ENCODE measurements at regions not wholly inside any gene's neighbourhood (a gene's known extent, or its start where the extent isn't known, plus 50 kb on each side); places are given as distances from the start of the nearest gene placed in this dataset.

GRCh38 chr7:52197221-52197620, 838.2 kb upstream of the POM121L12 start:
- Histone ChIP-seq H3K27me3 (no peaks in the 10 kb centered on the region), H3K9me3 (no peaks in the 10 kb centered on the region), H3K4me1 (no peaks in the 10 kb centered on the region), H3K36me3 (replicated peaks in 1 of 2; ENCODE audit: insufficient read depth in 1 of 2, low read depth in 2 of 2) (no peaks in the 10 kb centered on the region), H3K27ac (no peak overlapping the region), H3K4me3 (no peak overlapping the region)
- DNase-seq (no peak), ATAC-seq (no peak)
- intact Hi-C loops (cut with DNase I), result no loop called here
- 0% methylated on average over 1 of the region's 1 CpG for WGBS, 2 donors
- TF ChIP-seq CTCF (IDR thresholded peaks at IDR 0.05) (no peak), POLR2A (IDR thresholded peaks at IDR 0.05) (no peak)

- Histone ChIP-seq H3K36me3 (replicated peaks in 1 of 2; ENCODE audit: insufficient read depth in 1 of 2, low read depth in 2 of 2) (no peaks in the 10 kb centered on the region), H3K4me3 (no peak overlapping the region), H3K27me3 (no peaks in the 10 kb centered on the region), H3K9me3 (no peaks in the 10 kb centered on the region), H3K4me1 (no peaks in the 10 kb centered on the region), H3K27ac (no peak overlapping the region)
- ATAC-seq (no peak), DNase-seq (no peak)
- intact Hi-C loops (cut with DNase I), result no loop called here
- TF ChIP-seq POLR2A (IDR thresholded peaks at IDR 0.05) (no peak), CTCF (IDR thresholded peaks at IDR 0.05) (no peak)
- WGBS, 2 donors, result 47 to 49% methylated on average over 4 of the region's 4 CpGs
Observed at GRCh38 chr7:52195664-52196063, 839.8 kb upstream of the POM121L12 start.

GRCh38 chr7:52189153-52189778, 846.2 kb upstream of the POM121L12 start:
- Histone ChIP-seq H3K4me1 (no peaks in the 10 kb centered on the region), H3K4me3 (no peak overlapping the region), H3K36me3 (replicated peaks in 1 of 2; ENCODE audit: insufficient read depth in 1 of 2, low read depth in 2 of 2) (no peaks in the 10 kb centered on the region), H3K27me3 (no peaks in the 10 kb centered on the region), H3K9me3 (no peaks in the 10 kb centered on the region), H3K27ac (no peak overlapping the region)
- DNase-seq, result no peak
- WGBS, 2 donors, result 71 to 76% methylated on average over 2 of the region's 2 CpGs
- TF ChIP-seq CTCF (IDR thresholded peaks at IDR 0.05), result no peak
- TF ChIP-seq POLR2A (IDR thresholded peaks at IDR 0.05), result no peak
- intact Hi-C loops (cut with DNase I), result no loop called here
- ATAC-seq, result no peak

GRCh38 chr7:52184006-52184703, 851.3 kb upstream of the POM121L12 start:
- no peak for TF ChIP-seq POLR2A (IDR thresholded peaks at IDR 0.05)
- no peak for TF ChIP-seq CTCF (IDR thresholded peaks at IDR 0.05)
- WGBS, 2 donors, result 60 to 72% methylated on average over 8 of the region's 8 CpGs
- ATAC-seq (no peak), DNase-seq (no peak)
- intact Hi-C loops (cut with DNase I), result no loop called here
- Histone ChIP-seq H3K4me1 (no peaks in the 10 kb centered on the region), H3K27ac (no peak overlapping the region), H3K9me3 (no peaks in the 10 kb centered on the region), H3K4me3 (no peak overlapping the region), H3K27me3 (no peaks in the 10 kb centered on the region), H3K36me3 (replicated peaks in 1 of 2; ENCODE audit: insufficient read depth in 1 of 2, low read depth in 2 of 2) (no peaks in the 10 kb centered on the region)

- no peak for TF ChIP-seq POLR2A (IDR thresholded peaks at IDR 0.05)
- TF ChIP-seq CTCF (IDR thresholded peaks at IDR 0.05), result no peak
- no peaks in the 10 kb centered on the region for H3K27me3 ChIP-seq
- no peaks in the 10 kb centered on the region for H3K36me3 ChIP-seq (replicated peaks in 1 of 2; ENCODE audit: insufficient read depth in 1 of 2, low read depth in 2 of 2)
- H3K4me3 ChIP-seq, result no peak overlapping the region
- H3K4me1 ChIP-seq, result no peaks in the 10 kb centered on the region
- ATAC-seq (no peak), DNase-seq (no peak)
- no peaks in the 10 kb centered on the region for H3K9me3 ChIP-seq
- no peak overlapping the region for H3K27ac ChIP-seq
- intact Hi-C loops (cut with DNase I), result loop anchor here (10.0 kb wide), 1 partner anchor 65 kb away; no protein-coding TSS in a partner anchor
- whole genome bisulfite sequencing, 2 donors, result 65 to 75% methylated on average over 8 of the region's 8 CpGs
Observed at GRCh38 chr7:52179934-52180333, 855.5 kb upstream of the POM121L12 start.

All from body of pancreas (tissue), 4 donors.